HG03378 (cell line): ENCODE measurements at regions not wholly inside any gene's neighbourhood (a gene's known extent, or its start where the extent isn't known, plus 50 kb on each side); places are given as distances from the start of the nearest gene placed in this dataset.

Source experiments
- ATAC-seq: cut with Tn5 transposase; IDR thresholded peaks from one replicate; pipeline ENCODE4 v1.9.1; 2021; ENCODE audit warnings: mild to moderate bottlenecking, moderate library complexity; ENCODE audit not compliant: unreplicated experiment

- ATAC-seq: no peak
These were observed 1860.0 kb upstream of the WWC1 start for GRCh38 chr5:166431456-166431855.

- no peak for ATAC-seq
These were observed 1857.8 kb upstream of the WWC1 start for GRCh38 chr5:166433679-166434078.

GRCh38 chr5:166436872-166437271 is 1854.6 kb upstream of the WWC1 start:
- no peak for ATAC-seq

- ATAC-seq: no peak
These were observed 1805.1 kb upstream of the WWC1 start for GRCh38 chr5:166486348-166486747.

GRCh38 chr5:166488560-166488959 is 1802.9 kb upstream of the WWC1 start:
- ATAC-seq: no peak

- ATAC-seq: no peak
These were observed 1798.4 kb upstream of the WWC1 start for GRCh38 chr5:166493040-166493439.

- no peak for ATAC-seq
These were observed 1797.8 kb upstream of the WWC1 start for GRCh38 chr5:166493612-166494011.

- no peak for ATAC-seq
These were observed 1793.8 kb upstream of the WWC1 start for GRCh38 chr5:166497496-166498104.

- no peak for ATAC-seq
These were observed 1791.8 kb upstream of the WWC1 start for GRCh38 chr5:166499447-166500240.

GRCh38 chr5:166503506-166503905 is 1787.9 kb upstream of the WWC1 start:
- ATAC-seq: no peak

GRCh38 chr5:166505067-166505466 is 1786.4 kb upstream of the WWC1 start:
- no peak for ATAC-seq

- ATAC-seq: no peak
These were observed 1785.9 kb upstream of the WWC1 start for GRCh38 chr5:166505544-166505943.

GRCh38 chr5:166507810-166508425 is 1783.5 kb upstream of the WWC1 start:
- ATAC-seq: no peak

GRCh38 chr5:166509085-166509484 is 1782.4 kb upstream of the WWC1 start:
- ATAC-seq: no peak

- ATAC-seq: no peak
These were observed 1773.5 kb upstream of the WWC1 start for GRCh38 chr5:166517976-166518375.

- ATAC-seq: no peak
These were observed 1768.2 kb upstream of the WWC1 start for GRCh38 chr5:166523206-166523605.

GRCh38 chr5:166529200-166529599 is 1762.2 kb upstream of the WWC1 start:
- no peak for ATAC-seq

GRCh38 chr5:166532456-166533220 is 1758.8 kb upstream of the WWC1 start:
- ATAC-seq: no peak

GRCh38 chr5:166535641-166536040 is 1755.8 kb upstream of the WWC1 start:
- no peak for ATAC-seq

GRCh38 chr5:166540156-166540555 is 1751.3 kb upstream of the WWC1 start:
- ATAC-seq: no peak

- no peak for ATAC-seq
These were observed 1740.1 kb upstream of the WWC1 start for GRCh38 chr5:166551384-166551783.
